ENCODE measurements at regions not wholly inside any gene's neighbourhood (a gene's known extent, or its start where the extent isn't known, plus 50 kb on each side); places are given as distances from the start of the nearest gene placed in this dataset.

DNA sequence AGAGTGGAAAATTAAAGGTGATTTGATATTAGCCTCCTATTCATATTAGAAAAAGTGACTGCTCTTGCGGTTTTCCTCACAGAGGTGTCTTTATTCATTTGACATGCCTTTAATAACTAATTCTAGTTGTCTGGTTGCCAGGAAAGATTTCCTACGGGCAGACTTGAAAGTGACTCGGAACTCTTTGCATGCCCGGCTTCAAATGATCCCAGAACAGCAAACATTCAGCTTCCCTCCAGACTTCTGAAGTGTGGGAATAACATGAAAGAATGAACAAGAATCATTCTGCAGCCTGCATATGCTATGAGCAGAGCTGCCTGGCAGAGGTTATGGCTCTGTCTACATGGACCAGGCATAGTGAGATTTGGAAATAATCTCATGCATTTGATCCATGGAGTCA, 89.6 kb upstream of the PKDCC start:
- no peaks in the 10 kb centered on the region for H3K36me3 ChIP-seq
- H3K4me1 ChIP-seq (ENCODE audit: insufficient read depth) = peaks cover 3% of the 10 kb centered on the region
- H3K27me3 ChIP-seq = no peaks in the 10 kb centered on the region
- H3K4me3 ChIP-seq = no peak overlapping the region
- no peaks in the 10 kb centered on the region for H3K9me3 ChIP-seq
- H3K27ac ChIP-seq = no peak overlapping the region
- intact Hi-C loops (cut with DNase I) = no loop called here
- WGBS, 3 donors = 57 to 70% (median 58%) methylated on average over 4 of the region's 4 CpGs
- DNase-seq = no peak
- TF ChIP-seq EP300 (IDR thresholded peaks at IDR 0.05) = no peak
- TF ChIP-seq, protein P1, sequence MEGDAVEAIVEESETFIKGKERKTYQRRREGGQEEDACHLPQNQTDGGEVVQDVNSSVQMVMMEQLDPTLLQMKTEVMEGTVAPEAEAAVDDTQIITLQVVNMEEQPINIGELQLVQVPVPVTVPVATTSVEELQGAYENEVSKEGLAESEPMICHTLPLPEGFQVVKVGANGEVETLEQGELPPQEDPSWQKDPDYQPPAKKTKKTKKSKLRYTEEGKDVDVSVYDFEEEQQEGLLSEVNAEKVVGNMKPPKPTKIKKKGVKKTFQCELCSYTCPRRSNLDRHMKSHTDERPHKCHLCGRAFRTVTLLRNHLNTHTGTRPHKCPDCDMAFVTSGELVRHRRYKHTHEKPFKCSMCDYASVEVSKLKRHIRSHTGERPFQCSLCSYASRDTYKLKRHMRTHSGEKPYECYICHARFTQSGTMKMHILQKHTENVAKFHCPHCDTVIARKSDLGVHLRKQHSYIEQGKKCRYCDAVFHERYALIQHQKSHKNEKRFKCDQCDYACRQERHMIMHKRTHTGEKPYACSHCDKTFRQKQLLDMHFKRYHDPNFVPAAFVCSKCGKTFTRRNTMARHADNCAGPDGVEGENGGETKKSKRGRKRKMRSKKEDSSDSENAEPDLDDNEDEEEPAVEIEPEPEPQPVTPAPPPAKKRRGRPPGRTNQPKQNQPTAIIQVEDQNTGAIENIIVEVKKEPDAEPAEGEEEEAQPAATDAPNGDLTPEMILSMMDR (IDR thresholded peaks at IDR 0.05) = no peak
- TF ChIP-seq POLR2A (IDR thresholded peaks at IDR 0.05) = no peak

DNA sequence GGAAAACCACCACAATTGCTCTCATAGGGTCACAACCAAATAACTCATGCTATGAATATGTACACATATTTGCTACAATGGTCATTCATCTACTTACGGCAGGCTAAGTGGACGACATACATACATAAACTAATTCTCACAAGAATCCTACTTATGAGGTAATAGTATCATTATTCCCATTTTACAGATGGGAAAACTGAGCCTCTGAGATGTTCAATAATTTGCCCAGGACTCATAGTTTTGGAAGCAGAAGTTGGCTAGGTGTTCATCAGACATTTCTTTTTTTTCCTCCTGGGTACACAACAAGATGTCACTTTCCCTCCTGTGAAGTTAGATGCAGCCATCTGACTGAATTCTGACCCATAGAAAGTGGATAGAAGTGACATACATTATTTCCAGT, 89.0 kb upstream of the PKDCC start:
- H3K36me3 ChIP-seq = no peaks in the 10 kb centered on the region
- H3K4me3 ChIP-seq = no peak overlapping the region
- 88 to 94% (median 93%) methylated on average over 2 of the region's 2 CpGs for WGBS, 3 donors
- TF ChIP-seq, protein P1 (IDR thresholded peaks at IDR 0.05) = no peak
- TF ChIP-seq EP300 (IDR thresholded peaks at IDR 0.05) = no peak
- no peak for TF ChIP-seq POLR2A (IDR thresholded peaks at IDR 0.05)
- H3K27ac ChIP-seq = no peak overlapping the region
- H3K4me1 ChIP-seq (ENCODE audit: insufficient read depth) = peaks cover 5% of the 10 kb centered on the region
- intact Hi-C loops (cut with DNase I) = no loop called here
- H3K9me3 ChIP-seq = no peaks in the 10 kb centered on the region
- H3K27me3 ChIP-seq = no peaks in the 10 kb centered on the region
- DNase-seq = no peak

DNA sequence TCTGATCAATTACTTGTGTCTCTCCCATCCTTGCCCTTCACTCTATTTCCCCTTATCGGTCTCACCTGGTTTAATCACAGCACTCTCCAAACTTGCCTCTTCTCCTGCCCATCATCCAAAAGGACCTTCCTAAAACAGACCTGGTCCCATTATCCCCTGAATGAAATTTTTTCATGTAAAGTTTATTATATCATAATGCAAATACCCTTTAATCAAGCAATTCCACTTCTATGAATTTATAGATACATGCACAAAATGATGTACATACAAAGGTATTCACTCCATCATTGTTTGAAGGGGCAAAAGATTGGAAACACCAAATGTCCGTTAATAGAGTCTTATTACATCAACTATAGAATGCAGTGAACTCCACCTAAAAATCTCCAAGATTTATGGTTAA, 88.1 kb upstream of the PKDCC start:
- no peaks in the 10 kb centered on the region for H3K27me3 ChIP-seq
- WGBS, 3 donors = 97 to 99% (median 98%) methylated on average over 2 of the region's 2 CpGs
- no peaks in the 10 kb centered on the region for H3K9me3 ChIP-seq
- intact Hi-C loops (cut with DNase I) = loop anchor here in 2 of 4 donors (5.0 to 10.0 kb wide), 2 partner anchors 95 to 103 kb away; no protein-coding TSS in a partner anchor
- TF ChIP-seq POLR2A (IDR thresholded peaks at IDR 0.05) (no peak), EP300 (IDR thresholded peaks at IDR 0.05) (no peak)
- TF ChIP-seq, protein P1 (IDR thresholded peaks at IDR 0.05) = no peak
- no peak overlapping the region for H3K27ac ChIP-seq
- H3K36me3 ChIP-seq = no peaks in the 10 kb centered on the region
- DNase-seq = no peak
- H3K4me1 ChIP-seq (ENCODE audit: insufficient read depth) = peaks cover 13% of the 10 kb centered on the region
- no peak overlapping the region for H3K4me3 ChIP-seq

DNA sequence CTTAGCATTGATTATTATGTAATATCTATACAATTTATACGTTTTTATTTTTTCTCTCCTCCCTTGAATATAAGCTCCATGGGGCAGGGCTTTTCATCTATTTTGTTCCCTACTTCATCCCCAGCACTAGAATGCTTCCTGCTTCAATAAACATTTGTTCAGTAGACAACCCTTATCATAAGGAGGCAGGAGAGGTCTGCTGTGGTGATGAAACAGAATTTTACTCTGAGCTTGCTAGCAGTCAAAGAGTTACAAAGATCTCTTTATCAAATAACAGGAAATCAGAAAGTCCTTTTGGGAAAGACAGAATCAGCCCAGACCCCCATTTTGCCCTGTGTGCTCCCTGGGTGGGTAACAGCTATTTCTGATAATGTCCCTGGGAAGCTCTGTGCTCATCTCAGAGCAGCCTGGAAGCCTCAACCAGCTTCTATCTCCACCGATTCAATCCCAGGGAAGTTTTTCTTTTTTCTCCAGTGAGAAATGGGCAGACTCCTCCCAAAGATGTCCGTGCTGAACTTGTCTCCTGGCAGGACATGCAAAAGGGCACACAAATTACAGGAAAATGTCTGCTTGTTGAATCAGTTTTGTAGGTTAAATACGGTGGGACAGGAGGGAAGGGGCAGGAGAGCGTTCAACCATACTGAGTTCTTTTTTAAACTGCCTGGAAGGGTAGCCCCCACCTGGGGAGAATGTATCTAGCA, 84.7 kb upstream of the PKDCC start:
- 14 to 26% (median 20%) methylated on average over 5 of the region's 5 CpGs for WGBS, 3 donors
- Histone ChIP-seq H3K27ac (peak overlapping the region; percentile 70 to 86), H3K4me1 (ENCODE audit: insufficient read depth) (peaks cover 36% of the 10 kb centered on the region)

More for the DNA sequence above, 84.7 kb upstream of the PKDCC start:
- intact Hi-C loops (cut with DNase I) = loop anchor here in 2 of 4 donors (5.0 to 10.0 kb wide), 2 partner anchors 92 to 99 kb away; no protein-coding TSS in a partner anchor
- H3K36me3 ChIP-seq = no peaks in the 10 kb centered on the region
- H3K27me3 ChIP-seq = no peaks in the 10 kb centered on the region
- H3K4me3 ChIP-seq = no peak overlapping the region
- H3K9me3 ChIP-seq = no peaks in the 10 kb centered on the region
- peak in 2 of 5 donors; percentile 30 to 45 for DNase-seq
- TF ChIP-seq, protein P1 (IDR thresholded peaks at IDR 0.05) = no peak
- no peak for TF ChIP-seq EP300 (IDR thresholded peaks at IDR 0.05)
